Rectal smooth muscle tissue (tissue), 1 donor: ENCODE measurements at regions not wholly inside any gene's neighbourhood (a gene's known extent, or its start where the extent isn't known, plus 50 kb on each side); places are given as distances from the start of the nearest gene placed in this dataset.

Source experiments
- H3K27ac ChIP-seq: one replicate; pipeline ENCODE4 v1.7.0; 2013; ENCODE audit warnings: low read depth, low read length, inconsistent platforms
- H3K27me3 ChIP-seq: one replicate; pipeline ENCODE4 v1.7.0; 2013; ENCODE audit warnings: low read length; ENCODE audit not compliant: control insufficient read depth, insufficient read depth
- H3K36me3 ChIP-seq: one replicate; pipeline ENCODE4 v1.7.0; 2013; ENCODE audit warnings: low read length; ENCODE audit not compliant: control insufficient read depth, insufficient read depth
- H3K4me1 ChIP-seq: one replicate; pipeline ENCODE4 v1.7.0; 2013; ENCODE audit warnings: low read length; ENCODE audit not compliant: control insufficient read depth, insufficient read depth
- H3K4me3 ChIP-seq: one replicate; pipeline ENCODE4 v1.7.0; 2013; ENCODE audit warnings: low read length
- H3K9ac ChIP-seq: one replicate; pipeline ENCODE4 v1.7.0; 2013; ENCODE audit warnings: low read length

GRCh38 chr6:105664931-105665330 is 262.0 kb upstream of the PREP start:
- Histone ChIP-seq H3K9ac (no peak overlapping the region), H3K36me3 (no peaks in the 10 kb centered on the region), H3K4me1 (no peaks in the 10 kb centered on the region)

GRCh38 chr6:105651969-105652368 is 249.1 kb upstream of the PREP start:
- Histone ChIP-seq H3K27me3 (no peaks in the 10 kb centered on the region), H3K4me1 (no peaks in the 10 kb centered on the region), H3K27ac (no peak overlapping the region), H3K4me3 (no peak overlapping the region), H3K9ac (no peak overlapping the region), H3K36me3 (no peaks in the 10 kb centered on the region)

More at GRCh38 chr6:105664931-105665330, 262.0 kb upstream of the PREP start:
- Histone ChIP-seq H3K27ac (no peak overlapping the region), H3K4me3 (no peak overlapping the region), H3K27me3 (no peaks in the 10 kb centered on the region)

GRCh38 chr6:105650347-105650746 is 247.5 kb upstream of the PREP start:
- H3K36me3 ChIP-seq, result no peaks in the 10 kb centered on the region
- H3K27me3 ChIP-seq, result no peaks in the 10 kb centered on the region
- H3K4me3 ChIP-seq, result no peak overlapping the region
- peaks cover 8% of the 10 kb centered on the region for H3K4me1 ChIP-seq
- no peak overlapping the region for H3K27ac ChIP-seq
- H3K9ac ChIP-seq, result no peak overlapping the region

GRCh38 chr6:105649192-105649591 is 246.3 kb upstream of the PREP start:
- H3K4me3 ChIP-seq, result no peak overlapping the region
- no peaks in the 10 kb centered on the region for H3K27me3 ChIP-seq
- H3K4me1 ChIP-seq, result peaks cover 9% of the 10 kb centered on the region
- no peak overlapping the region for H3K9ac ChIP-seq
- H3K27ac ChIP-seq, result no peak overlapping the region
- H3K36me3 ChIP-seq, result no peaks in the 10 kb centered on the region

- H3K36me3 ChIP-seq, result no peaks in the 10 kb centered on the region
- no peak overlapping the region for H3K27ac ChIP-seq
- H3K27me3 ChIP-seq, result no peaks in the 10 kb centered on the region
- no peak overlapping the region for H3K9ac ChIP-seq
- H3K4me1 ChIP-seq, result peaks cover 9% of the 10 kb centered on the region
- no peak overlapping the region for H3K4me3 ChIP-seq
Measured at GRCh38 chr6:105648276-105648675, 245.4 kb upstream of the PREP start.

GRCh38 chr6:105646391-105646867 is 243.5 kb upstream of the PREP start:
- no peak overlapping the region for H3K9ac ChIP-seq
- H3K27ac ChIP-seq, result no peak overlapping the region
- H3K27me3 ChIP-seq, result no peaks in the 10 kb centered on the region
- peaks cover 9% of the 10 kb centered on the region for H3K4me1 ChIP-seq
- no peaks in the 10 kb centered on the region for H3K36me3 ChIP-seq
- no peak overlapping the region for H3K4me3 ChIP-seq

GRCh38 chr6:105645958-105646357 is 243.1 kb upstream of the PREP start:
- H3K9ac ChIP-seq, result no peak overlapping the region
- H3K4me1 ChIP-seq, result peaks cover 9% of the 10 kb centered on the region
- H3K4me3 ChIP-seq, result no peak overlapping the region
- H3K36me3 ChIP-seq, result no peaks in the 10 kb centered on the region
- no peaks in the 10 kb centered on the region for H3K27me3 ChIP-seq
- H3K27ac ChIP-seq, result peak overlapping the region; percentile 11

- no peaks in the 10 kb centered on the region for H3K36me3 ChIP-seq
- H3K4me3 ChIP-seq, result no peak overlapping the region
- peak overlapping the region; percentile 43 for H3K27ac ChIP-seq
- no peaks in the 10 kb centered on the region for H3K27me3 ChIP-seq
- H3K9ac ChIP-seq, result no peak overlapping the region
- peaks cover 9% of the 10 kb centered on the region for H3K4me1 ChIP-seq
Measured at GRCh38 chr6:105645156-105645555, 242.3 kb upstream of the PREP start.

- no peak overlapping the region for H3K4me3 ChIP-seq
- H3K27ac ChIP-seq, result peak overlapping the region; percentile 43
- no peaks in the 10 kb centered on the region for H3K27me3 ChIP-seq
- H3K9ac ChIP-seq, result no peak overlapping the region
- peaks cover 9% of the 10 kb centered on the region for H3K4me1 ChIP-seq
- H3K36me3 ChIP-seq, result no peaks in the 10 kb centered on the region
Measured at GRCh38 chr6:105644691-105645090, 241.8 kb upstream of the PREP start.

GRCh38 chr6:105644073-105644489 is 241.2 kb upstream of the PREP start:
- Histone ChIP-seq H3K4me1 (peaks cover 9% of the 10 kb centered on the region), H3K27ac (no peak overlapping the region), H3K36me3 (no peaks in the 10 kb centered on the region), H3K4me3 (no peak overlapping the region), H3K27me3 (no peaks in the 10 kb centered on the region), H3K9ac (no peak overlapping the region)

- H3K27me3 ChIP-seq, result no peaks in the 10 kb centered on the region
- H3K4me1 ChIP-seq, result peaks cover 9% of the 10 kb centered on the region
- H3K36me3 ChIP-seq, result no peaks in the 10 kb centered on the region
- H3K4me3 ChIP-seq, result no peak overlapping the region
- no peak overlapping the region for H3K9ac ChIP-seq
- H3K27ac ChIP-seq, result no peak overlapping the region
Measured at GRCh38 chr6:105642708-105643107, 239.8 kb upstream of the PREP start.

- Histone ChIP-seq H3K27ac (no peak overlapping the region), H3K9ac (no peak overlapping the region), H3K27me3 (no peaks in the 10 kb centered on the region), H3K4me3 (no peak overlapping the region), H3K4me1 (peaks cover 9% of the 10 kb centered on the region), H3K36me3 (no peaks in the 10 kb centered on the region)
Measured at GRCh38 chr6:105641504-105641903, 238.6 kb upstream of the PREP start.

- Histone ChIP-seq H3K9ac (no peak overlapping the region), H3K4me1 (no peaks in the 10 kb centered on the region), H3K27me3 (no peaks in the 10 kb centered on the region), H3K36me3 (no peaks in the 10 kb centered on the region), H3K27ac (no peak overlapping the region), H3K4me3 (no peak overlapping the region)
Measured at GRCh38 chr6:105639124-105639523, 236.2 kb upstream of the PREP start.
